ENCODE measurements at regions not wholly inside any gene's neighbourhood (a gene's known extent, or its start where the extent isn't known, plus 50 kb on each side); places are given as distances from the start of the nearest gene placed in this dataset.

- no peak for DNase-seq (ENCODE audit: low read depth in 6 of 9, low spot score in 9 of 9)
- 74% methylated on average over 10 of the region's 10 CpGs for WGBS
- Histone ChIP-seq H3K4me1 (ENCODE audit: control insufficient read depth in 2 of 2, insufficient read depth in 2 of 2, low read length in 2 of 2) (peaks cover 0 to 11% of the 10 kb centered on the region in 2 donors), H3K9me3 (ENCODE audit: control insufficient read depth in 2 of 2, insufficient read depth in 1 of 2, low read length in 1 of 2) (peaks cover 0 to 3% of the 10 kb centered on the region in 2 donors), H3K4me3 (ENCODE audit: low read length in 2 of 2) (no peak overlapping the region), H3K27me3 (ENCODE audit: control insufficient read depth in 2 of 2, insufficient read depth in 1 of 2, low read length in 1 of 2) (no peaks in the 10 kb centered on the region), H3K27ac (ENCODE audit: low read depth in 1 of 2, low read length in 1 of 2) (no peak overlapping the region), H3K36me3 (ENCODE audit: control insufficient read depth in 2 of 2, insufficient read depth in 2 of 2, low read length in 1 of 2) (no peaks in the 10 kb centered on the region)
Measured at GRCh38 chr10:128898133-128898915, 568.7 kb upstream of the MGMT start.

GRCh38 chr10:128898916-128899195, 568.2 kb upstream of the MGMT start:
- peaks cover 0 to 11% of the 10 kb centered on the region in 2 donors for H3K4me1 ChIP-seq (ENCODE audit: control insufficient read depth in 2 of 2, insufficient read depth in 2 of 2, low read length in 2 of 2)
- H3K9me3 ChIP-seq (ENCODE audit: control insufficient read depth in 2 of 2, insufficient read depth in 1 of 2, low read length in 1 of 2) = peaks cover 0 to 3% of the 10 kb centered on the region in 2 donors
- no peaks in the 10 kb centered on the region for H3K27me3 ChIP-seq (ENCODE audit: control insufficient read depth in 2 of 2, insufficient read depth in 1 of 2, low read length in 1 of 2)
- no peak overlapping the region for H3K4me3 ChIP-seq (ENCODE audit: low read length in 2 of 2)
- 98% methylated on average over 1 of the region's 1 CpG for WGBS
- H3K27ac ChIP-seq (ENCODE audit: low read depth in 1 of 2, low read length in 1 of 2) = no peak overlapping the region
- DNase-seq (ENCODE audit: low read depth in 6 of 9, low spot score in 9 of 9) = no peak
- no peaks in the 10 kb centered on the region for H3K36me3 ChIP-seq (ENCODE audit: control insufficient read depth in 2 of 2, insufficient read depth in 2 of 2, low read length in 1 of 2)

- peaks cover 0 to 3% of the 10 kb centered on the region in 2 donors for H3K9me3 ChIP-seq (ENCODE audit: control insufficient read depth in 2 of 2, insufficient read depth in 1 of 2, low read length in 1 of 2)
- peaks cover 0 to 11% of the 10 kb centered on the region in 2 donors for H3K4me1 ChIP-seq (ENCODE audit: control insufficient read depth in 2 of 2, insufficient read depth in 2 of 2, low read length in 2 of 2)
- no peaks in the 10 kb centered on the region for H3K36me3 ChIP-seq (ENCODE audit: control insufficient read depth in 2 of 2, insufficient read depth in 2 of 2, low read length in 1 of 2)
- no peak overlapping the region for H3K27ac ChIP-seq (ENCODE audit: low read depth in 1 of 2, low read length in 1 of 2)
- H3K4me3 ChIP-seq (ENCODE audit: low read length in 2 of 2) = no peak overlapping the region
- no peak for DNase-seq (ENCODE audit: low read depth in 6 of 9, low spot score in 9 of 9)
- 97% methylated on average over 4 of the region's 4 CpGs for WGBS
- no peaks in the 10 kb centered on the region for H3K27me3 ChIP-seq (ENCODE audit: control insufficient read depth in 2 of 2, insufficient read depth in 1 of 2, low read length in 1 of 2)
Measured at GRCh38 chr10:128900456-128900855, 566.6 kb upstream of the MGMT start.

- Histone ChIP-seq H3K27me3 (ENCODE audit: control insufficient read depth in 2 of 2, insufficient read depth in 1 of 2, low read length in 1 of 2) (no peaks in the 10 kb centered on the region), H3K36me3 (ENCODE audit: control insufficient read depth in 2 of 2, insufficient read depth in 2 of 2, low read length in 1 of 2) (no peaks in the 10 kb centered on the region), H3K4me1 (ENCODE audit: control insufficient read depth in 2 of 2, insufficient read depth in 2 of 2, low read length in 2 of 2) (peaks cover 0 to 11% of the 10 kb centered on the region in 2 donors), H3K4me3 (ENCODE audit: low read length in 2 of 2) (no peak overlapping the region), H3K9me3 (ENCODE audit: control insufficient read depth in 2 of 2, insufficient read depth in 1 of 2, low read length in 1 of 2) (peaks cover 0 to 3% of the 10 kb centered on the region in 2 donors), H3K27ac (ENCODE audit: low read depth in 1 of 2, low read length in 1 of 2) (no peak overlapping the region)
- DNase-seq (ENCODE audit: low read depth in 6 of 9, low spot score in 9 of 9) = no peak
Measured at GRCh38 chr10:128901236-128901635, 565.8 kb upstream of the MGMT start.

GRCh38 chr10:128902031-128902710, 564.9 kb upstream of the MGMT start:
- H3K9me3 ChIP-seq (ENCODE audit: control insufficient read depth in 2 of 2, insufficient read depth in 1 of 2, low read length in 1 of 2) = peaks cover 0 to 3% of the 10 kb centered on the region in 2 donors
- WGBS = 79% methylated on average over 2 of the region's 2 CpGs
- H3K36me3 ChIP-seq (ENCODE audit: control insufficient read depth in 2 of 2, insufficient read depth in 2 of 2, low read length in 1 of 2) = no peaks in the 10 kb centered on the region
- no peaks in the 10 kb centered on the region for H3K27me3 ChIP-seq (ENCODE audit: control insufficient read depth in 2 of 2, insufficient read depth in 1 of 2, low read length in 1 of 2)
- H3K4me3 ChIP-seq (ENCODE audit: low read length in 2 of 2) = no peak overlapping the region
- peaks cover 0 to 13% of the 10 kb centered on the region in 2 donors for H3K4me1 ChIP-seq (ENCODE audit: control insufficient read depth in 2 of 2, insufficient read depth in 2 of 2, low read length in 2 of 2)
- no peak overlapping the region for H3K27ac ChIP-seq (ENCODE audit: low read depth in 1 of 2, low read length in 1 of 2)
- DNase-seq (ENCODE audit: low read depth in 6 of 9, low spot score in 9 of 9) = peak in 3 of 9 donors; percentile 5 to 30 (median 21)

- Histone ChIP-seq H3K9me3 (ENCODE audit: control insufficient read depth in 2 of 2, insufficient read depth in 1 of 2, low read length in 1 of 2) (no peaks in the 10 kb centered on the region), H3K27ac (ENCODE audit: low read depth in 1 of 2, low read length in 1 of 2) (no peak overlapping the region), H3K4me1 (ENCODE audit: control insufficient read depth in 2 of 2, insufficient read depth in 2 of 2, low read length in 2 of 2) (peaks cover 0 to 13% of the 10 kb centered on the region in 2 donors), H3K36me3 (ENCODE audit: control insufficient read depth in 2 of 2, insufficient read depth in 2 of 2, low read length in 1 of 2) (no peaks in the 10 kb centered on the region), H3K4me3 (ENCODE audit: low read length in 2 of 2) (no peak overlapping the region), H3K27me3 (ENCODE audit: control insufficient read depth in 2 of 2, insufficient read depth in 1 of 2, low read length in 1 of 2) (no peaks in the 10 kb centered on the region)
- no peak for DNase-seq (ENCODE audit: low read depth in 6 of 9, low spot score in 9 of 9)
- 93% methylated on average over 20 of the region's 20 CpGs for WGBS
Measured at GRCh38 chr10:128907155-128907941, 559.7 kb upstream of the MGMT start.

GRCh38 chr10:128908099-128908498, 558.9 kb upstream of the MGMT start:
- no peaks in the 10 kb centered on the region for H3K27me3 ChIP-seq (ENCODE audit: control insufficient read depth in 2 of 2, insufficient read depth in 1 of 2, low read length in 1 of 2)
- H3K36me3 ChIP-seq (ENCODE audit: control insufficient read depth in 2 of 2, insufficient read depth in 2 of 2, low read length in 1 of 2) = no peaks in the 10 kb centered on the region
- WGBS = 26% methylated on average over 6 of the region's 6 CpGs
- H3K27ac ChIP-seq (ENCODE audit: low read depth in 1 of 2, low read length in 1 of 2) = no peak overlapping the region
- H3K4me3 ChIP-seq (ENCODE audit: low read length in 2 of 2) = no peak overlapping the region
- H3K9me3 ChIP-seq (ENCODE audit: control insufficient read depth in 2 of 2, insufficient read depth in 1 of 2, low read length in 1 of 2) = no peaks in the 10 kb centered on the region
- H3K4me1 ChIP-seq (ENCODE audit: control insufficient read depth in 2 of 2, insufficient read depth in 2 of 2, low read length in 2 of 2) = peaks cover 0 to 11% of the 10 kb centered on the region in 2 donors
- peak in 4 of 9 donors; percentile 5 to 46 (median 20) for DNase-seq (ENCODE audit: low read depth in 6 of 9, low spot score in 9 of 9)

GRCh38 chr10:128908499-128908898, 558.5 kb upstream of the MGMT start:
- H3K4me1 ChIP-seq (ENCODE audit: control insufficient read depth in 2 of 2, insufficient read depth in 2 of 2, low read length in 2 of 2) = peaks cover 0 to 11% of the 10 kb centered on the region in 2 donors
- H3K36me3 ChIP-seq (ENCODE audit: control insufficient read depth in 2 of 2, insufficient read depth in 2 of 2, low read length in 1 of 2) = no peaks in the 10 kb centered on the region
- H3K9me3 ChIP-seq (ENCODE audit: control insufficient read depth in 2 of 2, insufficient read depth in 1 of 2, low read length in 1 of 2) = no peaks in the 10 kb centered on the region
- DNase-seq (ENCODE audit: low read depth in 6 of 9, low spot score in 9 of 9) = no peak
- no peak overlapping the region for H3K4me3 ChIP-seq (ENCODE audit: low read length in 2 of 2)
- no peak overlapping the region for H3K27ac ChIP-seq (ENCODE audit: low read depth in 1 of 2, low read length in 1 of 2)
- WGBS = 80% methylated on average over 4 of the region's 4 CpGs
- no peaks in the 10 kb centered on the region for H3K27me3 ChIP-seq (ENCODE audit: control insufficient read depth in 2 of 2, insufficient read depth in 1 of 2, low read length in 1 of 2)

All from thymus (tissue), 11 donors.